HG03196 (cell line): ENCODE measurements at regions not wholly inside any gene's neighbourhood (a gene's known extent, or its start where the extent isn't known, plus 50 kb on each side); places are given as distances from the start of the nearest gene placed in this dataset.

ENCODE experiments used
- ATAC-seq: cut with Tn5 transposase; IDR thresholded peaks from one replicate; pipeline ENCODE4 v1.9.1; 2021; ENCODE audit not compliant: unreplicated experiment

GRCh38 chr9:115362640-115363039 is 244.7 kb upstream of the TNC start:
- ATAC-seq, result no peak

DNA sequence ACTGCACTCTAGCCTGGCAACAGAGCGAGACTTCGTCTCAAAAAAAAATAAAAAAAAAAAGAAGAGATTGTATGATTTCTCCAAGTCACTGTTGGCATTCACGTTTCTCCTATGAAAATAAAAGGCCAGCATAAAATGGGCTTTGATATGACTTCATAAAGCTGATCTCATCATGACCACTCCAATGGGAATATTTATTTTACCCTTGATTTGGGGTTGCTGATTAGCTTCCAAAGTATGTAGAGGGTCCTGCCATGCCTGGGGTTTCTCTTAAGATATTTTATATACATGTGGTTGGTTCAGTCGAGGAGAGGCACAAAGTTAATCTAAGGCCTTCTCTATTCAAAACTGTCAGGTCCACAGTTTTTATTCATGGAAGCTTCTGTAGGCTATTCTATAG is 247.0 kb upstream of the TNC start:
- ATAC-seq, result no peak

DNA sequence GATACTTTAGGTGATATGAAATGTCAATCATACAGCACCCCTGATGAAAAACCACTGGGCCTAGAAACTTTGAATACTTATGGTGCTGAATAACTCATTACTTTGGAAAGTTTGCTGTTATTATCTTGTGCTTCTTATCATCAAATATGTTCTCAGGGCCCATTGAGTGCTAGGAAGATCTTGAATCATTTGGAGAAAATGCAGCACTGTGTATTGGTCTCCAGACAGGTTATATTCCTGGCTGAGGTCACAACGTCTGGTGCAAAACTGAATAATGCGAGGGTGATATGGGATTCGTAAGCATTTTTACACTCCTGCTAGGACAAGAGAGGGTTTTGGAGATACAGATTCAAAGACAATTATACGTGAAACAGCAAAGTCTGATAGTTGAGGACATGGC is 249.4 kb upstream of the TNC start:
- no peak for ATAC-seq

GRCh38 chr9:115367780-115368525 is 250.0 kb upstream of the TNC start:
- ATAC-seq, result no peak

DNA sequence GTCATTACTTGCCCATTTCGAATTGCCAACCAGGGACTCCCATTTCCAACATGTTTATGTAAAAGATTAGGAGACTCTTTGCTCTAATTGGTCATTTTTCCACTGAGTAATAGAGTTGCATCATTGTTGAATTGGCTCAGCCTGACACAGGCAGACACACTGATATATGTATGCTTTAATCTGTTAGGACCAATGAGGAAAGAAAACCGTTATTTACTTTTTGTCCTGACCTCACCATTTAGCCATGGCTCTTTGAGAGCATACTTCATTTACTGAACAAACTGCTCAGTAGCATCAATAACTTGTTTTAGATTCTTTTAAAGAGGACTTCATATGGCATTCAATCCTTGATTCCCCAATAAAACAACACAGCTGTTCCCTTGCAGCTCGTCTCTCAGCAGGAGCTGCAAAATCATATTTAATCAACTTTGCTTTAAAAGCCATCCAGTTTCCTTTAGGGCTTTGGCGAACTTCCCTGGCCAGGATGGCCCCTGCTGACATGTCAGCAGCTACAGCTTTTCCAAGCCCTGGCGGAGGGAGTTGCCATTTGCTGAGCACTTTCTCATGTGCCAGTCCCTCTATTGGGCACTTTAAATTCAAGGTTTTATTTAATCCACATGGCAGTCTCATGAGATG is 251.5 kb upstream of the TNC start:
- no peak for ATAC-seq

GRCh38 chr9:115373000-115373709 is 255.2 kb upstream of the TNC start:
- ATAC-seq, result peak; percentile 96

DNA sequence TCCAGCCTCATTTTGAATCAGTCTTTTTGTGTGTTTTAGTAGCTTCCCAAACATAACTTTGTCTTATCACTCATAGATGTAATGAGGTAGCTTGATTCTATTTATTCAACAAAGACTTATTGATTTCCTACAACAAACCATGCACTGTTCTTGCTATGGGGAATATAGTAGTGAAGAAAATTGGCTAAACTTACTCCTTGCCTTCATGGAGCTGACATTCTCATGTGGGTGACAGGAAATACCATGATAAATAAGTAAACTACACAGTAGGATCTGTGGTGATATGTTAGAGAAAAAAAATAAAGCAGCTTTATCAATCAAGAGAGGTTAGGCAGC is 255.7 kb upstream of the TNC start:
- no peak for ATAC-seq

- no peak for ATAC-seq
Observed at GRCh38 chr9:115374724-115375268, 256.8 kb upstream of the TNC start.

DNA sequence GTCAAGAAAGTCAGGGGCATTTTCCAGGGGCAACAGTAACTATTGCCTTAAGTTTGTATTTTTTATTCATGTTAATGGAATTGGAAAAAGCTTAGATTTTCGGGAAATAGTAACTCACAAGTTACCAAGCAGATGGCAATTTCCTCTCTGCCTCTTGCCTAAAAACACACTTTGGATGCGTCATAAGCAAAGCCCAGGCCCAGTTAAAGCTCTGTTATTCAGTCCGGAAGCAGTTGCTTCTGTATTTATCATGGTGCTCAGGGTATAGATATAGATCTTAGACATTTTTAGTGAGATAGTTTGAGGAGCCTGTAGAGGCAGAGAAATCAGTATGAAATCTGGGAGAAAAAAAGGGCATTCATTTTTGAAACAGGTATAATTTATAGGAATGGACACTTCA is 260.3 kb upstream of the TNC start:
- ATAC-seq, result no peak

DNA sequence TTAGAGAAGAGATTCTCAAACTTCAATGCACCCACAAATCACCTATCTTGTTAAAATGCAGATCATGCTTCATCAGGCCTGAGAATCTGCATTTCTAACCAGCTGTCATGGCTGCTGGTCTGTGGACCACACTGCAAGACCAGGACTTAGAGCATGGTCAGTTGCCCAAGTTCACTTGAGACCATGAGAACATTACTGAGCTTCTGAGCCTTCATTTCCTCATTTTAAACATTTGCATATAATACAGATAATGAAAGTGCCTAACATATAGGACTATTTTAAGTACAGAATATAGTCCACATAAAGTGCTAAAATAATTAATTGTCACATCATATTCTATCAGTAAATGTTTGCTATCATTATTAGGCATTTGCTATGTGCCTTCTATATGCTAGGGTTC is 260.8 kb upstream of the TNC start:
- no peak for ATAC-seq

DNA sequence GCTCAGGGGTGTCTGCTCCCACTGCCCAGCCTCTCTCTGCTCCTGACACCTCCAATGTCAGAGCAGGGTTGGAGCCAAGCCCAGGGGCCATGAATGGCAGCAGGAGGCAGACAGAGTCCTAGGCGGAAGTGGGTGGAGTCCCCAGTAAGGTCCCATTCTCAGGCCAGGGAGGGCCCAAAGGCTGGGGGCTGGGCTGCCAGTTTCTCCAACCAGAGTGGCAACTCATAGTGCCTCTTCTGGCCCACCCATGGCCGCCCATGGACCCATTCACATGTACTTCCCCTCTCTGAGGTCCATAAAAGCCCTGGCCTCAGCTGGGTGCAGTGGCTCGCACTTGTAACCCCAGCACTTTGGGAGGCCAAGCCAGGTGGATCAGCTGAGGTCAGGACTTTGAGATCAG is 261.8 kb upstream of the TNC start:
- no peak for ATAC-seq

DNA sequence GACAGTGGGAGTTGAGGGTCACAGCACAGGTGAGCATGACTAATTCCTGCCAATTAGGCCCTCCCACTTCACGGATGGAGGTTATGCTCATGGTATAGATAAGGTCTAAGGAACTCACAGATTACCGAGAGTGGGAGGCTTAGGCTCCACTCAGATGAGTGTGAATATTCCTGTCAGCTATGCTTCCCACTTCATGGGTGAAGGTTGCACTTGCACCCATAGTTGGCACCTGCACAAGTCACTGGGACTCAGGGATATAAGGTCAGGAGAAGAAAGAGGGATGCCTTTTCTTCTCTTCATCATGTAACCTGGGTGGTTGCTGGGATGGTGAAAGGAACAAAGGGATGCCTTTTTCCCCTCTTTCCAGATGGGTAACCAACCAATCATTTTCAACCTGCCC is 264.9 kb upstream of the TNC start:
- no peak for ATAC-seq

DNA sequence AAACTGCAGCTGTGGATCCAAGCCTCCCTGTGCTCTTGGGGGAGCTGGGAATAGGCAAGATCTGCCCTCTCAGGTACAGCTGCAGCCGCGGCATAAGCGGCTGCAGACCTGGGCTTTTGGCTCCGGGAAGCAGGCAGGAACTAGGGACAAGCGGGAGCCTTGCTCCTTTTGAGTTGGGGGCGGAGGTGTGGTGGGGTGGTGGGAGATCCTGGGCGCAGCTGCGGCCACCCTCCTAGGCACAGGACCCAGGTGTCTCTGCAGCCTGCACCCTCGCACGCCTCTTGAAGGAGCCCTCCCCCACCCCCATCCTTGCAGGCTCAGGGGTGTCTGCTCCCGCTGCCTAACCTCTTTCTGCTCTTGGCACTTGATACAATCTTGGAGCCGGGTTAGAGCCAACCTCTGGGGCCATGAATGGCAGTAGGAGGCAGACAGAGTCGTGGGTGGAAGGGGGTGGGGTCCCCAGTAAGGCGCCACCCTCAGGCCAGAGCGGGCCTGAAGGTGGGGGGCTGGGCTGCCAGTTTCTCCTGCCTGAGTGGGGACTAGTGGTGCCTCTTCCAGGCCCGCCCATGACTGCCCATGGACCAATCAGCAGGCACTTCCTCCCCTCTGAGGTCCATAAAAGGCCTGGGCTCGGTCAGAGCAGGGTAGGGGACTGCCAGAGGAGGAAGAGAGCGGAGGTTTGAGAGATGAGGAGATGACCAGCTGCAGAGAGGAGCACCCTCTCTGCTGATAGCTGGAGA is 267.6 kb upstream of the TNC start:
- no peak for ATAC-seq

DNA sequence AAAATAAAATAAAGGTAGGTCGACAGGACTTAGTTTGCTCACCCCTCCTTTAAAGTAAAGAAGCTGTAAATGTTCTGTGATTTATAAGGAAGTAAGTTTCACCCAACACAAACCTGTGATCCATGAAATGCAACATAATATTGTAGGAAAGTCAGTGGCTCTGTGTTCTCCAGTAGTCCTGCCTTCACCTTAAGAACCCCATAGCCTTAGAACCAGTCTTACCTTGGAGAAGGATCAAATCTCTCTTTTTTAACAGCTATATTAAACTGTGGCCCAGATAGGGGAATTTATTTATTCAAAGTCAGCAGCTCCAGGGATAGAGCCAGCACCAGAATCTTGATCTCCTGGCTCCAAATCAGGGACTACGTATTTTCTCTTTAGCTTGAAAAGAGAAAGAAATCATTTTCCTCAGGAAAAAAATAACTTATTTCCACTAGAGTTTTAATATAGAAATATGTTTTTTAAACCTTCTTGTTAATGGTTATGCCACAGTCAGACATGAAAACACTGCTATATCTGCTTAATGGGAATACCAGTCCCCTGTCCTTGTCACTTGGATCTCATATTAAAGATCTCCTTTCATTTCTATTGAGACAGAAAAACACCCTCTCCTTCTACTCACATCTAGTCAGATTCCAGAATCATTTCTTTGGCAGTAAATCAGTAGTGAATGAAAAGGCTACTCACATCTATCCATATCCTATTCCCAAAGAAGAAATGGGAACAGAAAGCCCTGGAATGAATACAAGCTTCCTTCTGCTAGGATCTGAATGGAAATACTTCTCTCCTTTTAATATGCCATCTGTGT is 269.2 kb upstream of the TNC start:
- no peak for ATAC-seq

GRCh38 chr9:115391168-115391825 is 273.3 kb upstream of the TNC start:
- no peak for ATAC-seq

GRCh38 chr9:115393976-115394775 is 276.2 kb upstream of the TNC start:
- no peak for ATAC-seq

DNA sequence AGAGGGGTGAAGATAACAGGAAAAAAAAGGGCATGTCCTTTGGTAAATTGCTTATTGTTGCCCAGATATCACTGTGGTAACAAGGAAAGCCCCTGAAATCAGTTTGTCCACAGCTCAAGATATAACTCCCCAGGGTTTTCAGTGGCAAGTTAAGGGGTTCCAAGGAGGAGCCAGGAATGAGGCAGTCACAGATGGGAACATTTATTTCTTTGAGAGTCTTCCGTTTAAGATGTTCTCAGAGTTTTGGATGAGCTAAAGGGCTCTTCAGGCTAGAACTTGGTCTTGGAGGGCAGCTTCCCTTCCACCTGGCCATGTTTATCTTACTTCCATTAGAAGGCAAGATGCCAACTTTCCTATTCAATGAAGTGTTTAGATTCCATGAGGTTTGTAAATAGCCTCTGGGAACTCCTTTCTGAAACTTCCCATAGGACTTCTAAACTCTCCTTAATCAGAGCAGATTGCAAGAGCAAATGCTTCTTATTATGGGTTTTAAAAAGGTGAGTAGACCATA is 277.6 kb upstream of the TNC start:
- no peak for ATAC-seq

GRCh38 chr9:115396071-115396529 is 278.1 kb upstream of the TNC start:
- no peak for ATAC-seq
